HFF-Myc (cell line): ENCODE measurements at regions not wholly inside any gene's neighbourhood (a gene's known extent, or its start where the extent isn't known, plus 50 kb on each side); places are given as distances from the start of the nearest gene placed in this dataset.

Experiments used
- DNase-seq: peaks from one replicate; pipeline ENCODE4 v3.0.0-alpha.2; 2011; ENCODE audit warnings: low read depth; ENCODE audit errors: extremely low read depth
- H3K4me3 ChIP-seq: replicated peaks from 2 replicates; pipeline ENCODE4 v1.5.1; 2011; ENCODE audit warnings: low read depth, mild to moderate bottlenecking, control low read depth, low read length
- CTCF ChIP-seq: IDR thresholded peaks from 2 replicates; pipeline ENCODE4 v1.5.1; 2012; ENCODE audit warnings: mild to moderate bottlenecking, low read depth, low read length, control low read depth; ENCODE audit errors: missing control alignments

GRCh38 chr13:89790696-89791095 is 1556.8 kb upstream of the MIR17HG start:
- H3K4me3 ChIP-seq, result no peak overlapping the region
- no peak for DNase-seq

GRCh38 chr13:89791971-89792630 is 1555.4 kb upstream of the MIR17HG start:
- no peak for TF ChIP-seq CTCF
- DNase-seq, result no peak
- no peak overlapping the region for H3K4me3 ChIP-seq

More at GRCh38 chr13:89790696-89791095, 1556.8 kb upstream of the MIR17HG start:
- TF ChIP-seq CTCF, result no peak

- H3K4me3 ChIP-seq, result no peak overlapping the region
- TF ChIP-seq CTCF, result no peak
- DNase-seq, result no peak
Observed at GRCh38 chr13:89796196-89796595, 1551.3 kb upstream of the MIR17HG start.

GRCh38 chr13:89803839-89804238 is 1543.6 kb upstream of the MIR17HG start:
- DNase-seq, result no peak
- TF ChIP-seq CTCF, result no peak
- H3K4me3 ChIP-seq, result no peak overlapping the region

- no peak overlapping the region for H3K4me3 ChIP-seq
- no peak for TF ChIP-seq CTCF
- DNase-seq, result no peak
Observed at GRCh38 chr13:89806594-89806993, 1540.9 kb upstream of the MIR17HG start.

- H3K4me3 ChIP-seq, result no peak overlapping the region
- no peak for TF ChIP-seq CTCF
- no peak for DNase-seq
Observed at GRCh38 chr13:89812856-89813255, 1534.6 kb upstream of the MIR17HG start.

- DNase-seq, result no peak
- no peak overlapping the region for H3K4me3 ChIP-seq
- no peak for TF ChIP-seq CTCF
Observed at GRCh38 chr13:89816404-89816803, 1531.1 kb upstream of the MIR17HG start.
